ENCODE measurements at regions not wholly inside any gene's neighbourhood (a gene's known extent, or its start where the extent isn't known, plus 50 kb on each side); places are given as distances from the start of the nearest gene placed in this dataset.

DNA sequence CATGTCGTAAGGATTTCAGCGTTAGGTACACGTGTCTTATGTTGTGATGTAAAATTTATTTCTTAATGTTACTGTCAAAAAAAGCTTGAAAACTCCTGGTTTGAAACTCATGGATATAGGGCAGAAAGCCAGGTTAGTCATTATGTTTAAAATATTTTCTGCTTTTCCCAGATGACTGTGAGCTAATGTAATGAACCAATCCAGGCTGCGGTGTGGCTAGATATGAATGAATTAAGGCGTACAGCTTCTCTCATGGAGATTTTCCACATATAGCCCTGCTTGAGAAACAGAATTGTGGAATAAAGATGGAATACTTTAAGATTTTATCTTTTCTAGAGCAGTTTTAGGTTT lies 80.3 kb upstream of the STMND1 start:
- TF ChIP-seq GATA3 (IDR thresholded peaks at IDR 0.05; ENCODE audit: low read depth, low read length) (no peak), GATA2 (IDR thresholded peaks at IDR 0.05; ENCODE audit: low read depth, low read length) (no peak)

DNA sequence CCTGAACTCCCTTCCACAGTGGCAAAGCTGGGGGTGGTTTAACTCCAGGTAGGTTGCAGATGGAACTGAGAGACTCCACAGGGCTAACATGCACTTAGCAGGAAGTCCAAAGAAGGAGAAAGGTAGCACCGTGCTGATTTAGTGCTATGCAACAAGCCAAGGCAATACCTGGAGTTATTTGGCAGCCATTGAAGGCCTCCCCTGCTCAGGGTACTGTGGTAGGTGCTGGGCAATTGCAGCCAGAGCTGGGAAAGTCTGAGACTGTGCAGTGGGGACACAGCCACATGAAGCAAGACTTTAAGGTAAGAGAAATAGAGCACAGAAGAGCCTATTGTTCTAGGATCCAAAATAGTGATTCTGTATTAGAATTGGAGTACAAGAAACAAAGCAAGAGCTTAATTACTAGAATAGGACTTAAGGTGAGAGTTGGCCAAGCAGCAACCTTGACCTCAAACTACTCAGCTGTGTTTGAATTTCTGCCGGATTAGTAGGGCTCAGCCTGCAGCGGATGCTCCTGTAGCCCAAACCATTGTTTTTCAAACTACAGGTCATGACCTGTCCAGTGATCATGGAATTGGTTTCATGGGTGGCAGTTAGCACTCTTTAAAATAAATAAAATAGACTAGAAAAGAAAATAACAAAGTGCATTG lies 80.8 kb upstream of the STMND1 start:
- TF ChIP-seq GATA3 (IDR thresholded peaks at IDR 0.05; ENCODE audit: low read depth, low read length) (no peak), GATA2 (IDR thresholded peaks at IDR 0.05; ENCODE audit: low read depth, low read length) (no peak)

DNA sequence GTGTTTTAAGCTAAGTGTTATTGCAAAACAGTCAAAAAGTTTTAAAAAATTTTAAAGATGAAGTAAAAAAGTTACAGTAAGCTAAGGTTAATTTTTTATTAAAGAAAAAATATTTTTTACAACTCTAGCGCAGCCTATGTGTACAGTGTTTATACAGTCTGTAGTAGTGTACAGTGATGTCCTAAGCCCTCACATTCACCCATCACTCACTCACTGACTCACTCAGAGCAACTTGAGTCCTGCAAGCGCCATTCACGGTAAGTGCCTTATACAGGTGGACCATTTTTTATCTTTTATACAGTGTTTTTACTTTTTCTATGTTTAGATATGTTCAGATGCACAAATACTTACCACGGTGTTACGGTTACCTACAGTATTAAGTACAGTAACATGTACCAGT lies 83.4 kb upstream of the STMND1 start:
- no peak for TF ChIP-seq GATA3 (IDR thresholded peaks at IDR 0.05; ENCODE audit: low read depth, low read length)
- TF ChIP-seq GATA2 (IDR thresholded peaks at IDR 0.05; ENCODE audit: low read depth, low read length) = no peak

DNA sequence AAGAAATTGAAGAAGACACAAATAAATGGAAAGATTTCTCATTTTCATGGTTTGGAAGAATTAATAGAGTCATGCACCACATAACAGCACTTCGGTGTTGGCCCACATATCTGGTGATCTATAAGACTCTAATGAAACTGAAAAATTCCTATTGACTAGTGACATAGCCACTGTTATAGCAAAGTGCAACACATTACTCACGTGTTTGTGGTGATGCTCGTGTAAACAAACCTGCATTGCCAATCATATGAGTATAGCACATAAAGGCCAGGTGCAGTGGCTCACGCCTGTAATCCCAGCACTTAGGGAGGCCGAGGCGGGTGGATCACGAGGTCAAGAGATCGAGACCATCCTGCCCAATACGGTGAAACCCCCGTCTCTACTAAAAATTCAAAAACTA lies 84.4 kb upstream of the STMND1 start:
- TF ChIP-seq GATA3 (IDR thresholded peaks at IDR 0.05; ENCODE audit: low read depth, low read length) (no peak), GATA2 (IDR thresholded peaks at IDR 0.05; ENCODE audit: low read depth, low read length) (no peak)

DNA sequence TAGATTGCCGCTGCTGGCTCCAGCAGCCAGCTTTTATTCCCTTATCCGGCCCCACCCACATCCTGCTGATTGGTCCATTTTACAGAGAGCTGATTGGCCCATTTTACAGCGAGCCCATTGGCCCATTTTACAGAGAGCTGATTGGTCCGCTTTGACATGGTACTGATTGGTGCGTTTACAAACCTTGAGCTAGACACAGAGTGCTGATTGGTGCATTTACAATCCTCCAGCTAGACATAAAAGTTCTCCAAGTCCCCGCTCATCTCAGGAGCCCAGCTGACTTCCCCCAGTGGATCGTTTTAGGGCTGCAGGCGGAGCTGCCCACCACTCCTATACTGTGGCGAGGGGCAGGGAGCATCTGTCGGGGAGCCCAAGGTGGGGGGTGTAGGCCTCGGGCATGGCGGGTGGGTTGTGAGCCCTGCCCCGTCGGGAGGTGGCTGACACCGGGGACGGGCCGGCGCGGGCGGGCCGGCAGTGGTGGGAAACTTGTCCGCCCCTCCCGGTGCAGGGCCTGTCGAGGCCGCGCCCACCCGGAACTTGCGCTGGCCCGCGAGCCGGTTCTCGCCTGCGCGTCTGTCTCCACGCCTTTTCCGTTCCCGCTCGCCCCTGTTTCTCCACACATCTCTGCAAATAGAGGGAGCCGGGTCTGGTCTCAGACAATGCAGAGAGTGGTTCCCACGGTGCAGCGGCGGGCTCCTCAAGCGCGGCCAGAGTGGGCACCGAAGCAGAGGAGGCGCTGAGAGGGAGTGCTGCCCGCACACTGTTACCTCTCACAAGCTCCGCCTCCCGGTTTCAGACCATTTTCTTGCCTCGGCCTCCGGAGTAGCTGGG lies 86.1 kb upstream of the STMND1 start:
- TF ChIP-seq GATA3 (IDR thresholded peaks at IDR 0.05; ENCODE audit: low read depth, low read length) = no peak
- TF ChIP-seq GATA2 (IDR thresholded peaks at IDR 0.05; ENCODE audit: low read depth, low read length) = no peak

DNA sequence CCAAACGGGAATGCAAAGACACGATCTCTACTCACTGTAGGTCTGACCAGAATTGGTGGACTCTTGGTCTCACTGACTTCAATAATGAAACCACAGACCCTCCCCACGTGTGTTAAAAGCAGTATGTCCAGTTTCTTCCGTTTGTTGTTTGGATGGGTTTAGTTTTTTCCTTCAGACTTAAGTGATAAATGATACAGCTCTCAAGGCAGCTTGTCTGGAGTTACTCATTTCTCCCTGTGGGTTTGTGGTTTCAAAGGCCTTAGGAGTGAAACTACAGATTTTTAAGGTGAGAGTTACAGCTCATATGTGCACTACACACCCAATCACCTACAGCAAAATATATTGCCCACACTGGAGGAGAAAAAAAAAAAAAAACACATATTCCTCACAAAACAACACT lies 86.7 kb upstream of the STMND1 start:
- TF ChIP-seq GATA2 (IDR thresholded peaks at IDR 0.05; ENCODE audit: low read depth, low read length) = no peak
- TF ChIP-seq GATA3 (IDR thresholded peaks at IDR 0.05; ENCODE audit: low read depth, low read length) = no peak

DNA sequence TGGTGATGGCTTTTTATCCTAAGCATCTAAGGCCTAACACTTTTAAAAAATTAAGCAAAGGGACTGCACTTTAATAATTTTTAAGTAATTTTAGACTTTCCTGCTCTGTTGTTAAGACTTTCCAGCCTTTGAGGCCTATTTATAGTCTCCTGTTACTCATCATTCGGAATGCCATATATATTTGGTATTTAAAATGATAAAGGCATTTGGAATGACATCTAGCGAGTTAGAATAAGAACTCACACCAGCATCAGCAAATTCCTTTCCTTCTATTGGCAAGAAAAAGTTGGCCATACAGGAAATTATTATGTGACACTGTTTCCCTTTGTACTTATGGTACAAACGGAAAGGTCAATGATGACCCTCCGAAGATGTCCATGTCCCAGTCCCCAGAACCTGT lies 88.1 kb upstream of the STMND1 start:
- no peak for TF ChIP-seq GATA3 (IDR thresholded peaks at IDR 0.05; ENCODE audit: low read depth, low read length)
- TF ChIP-seq GATA2 (IDR thresholded peaks at IDR 0.05; ENCODE audit: low read depth, low read length) = no peak

DNA sequence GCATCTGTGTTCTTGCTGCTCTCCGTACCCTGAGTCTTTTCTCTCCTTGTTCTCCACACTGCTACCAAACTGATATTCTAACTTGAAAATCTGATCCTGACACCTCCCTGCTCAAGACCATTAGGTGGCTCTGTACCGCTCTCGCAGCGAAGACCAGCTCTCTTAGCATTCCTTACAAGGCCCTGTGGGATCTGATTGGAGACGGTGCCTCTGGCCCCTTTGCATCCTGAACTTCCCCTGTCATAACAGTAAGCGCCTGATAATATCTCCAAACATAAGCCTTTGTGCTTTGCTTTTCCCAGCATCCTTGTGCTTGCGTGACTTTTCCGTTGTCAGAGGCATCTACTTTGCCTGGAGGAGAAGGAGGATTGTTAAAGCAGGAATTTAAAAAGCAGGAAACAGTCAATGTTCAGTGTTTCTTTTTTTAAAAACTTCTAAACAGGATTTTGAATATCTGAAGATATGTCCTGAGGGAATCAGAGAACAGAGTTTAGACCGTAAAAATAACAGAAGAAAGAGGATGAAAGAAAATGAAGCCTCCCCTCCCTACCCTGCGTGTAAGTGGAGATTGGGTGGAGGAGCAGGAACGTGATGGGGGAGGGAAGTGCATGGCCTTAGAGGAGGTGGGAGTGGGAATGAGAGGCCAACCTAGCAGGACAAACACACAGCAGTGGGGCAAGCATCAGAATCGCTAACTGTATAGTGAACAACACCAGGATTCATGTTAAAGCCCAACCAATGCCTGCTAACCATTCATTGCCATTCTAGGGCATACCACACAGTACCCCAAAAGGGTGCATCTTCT lies 89.2 kb upstream of the STMND1 start:
- TF ChIP-seq GATA2 (IDR thresholded peaks at IDR 0.05; ENCODE audit: low read depth, low read length) (peak; percentile 67; the same call in 1 of the 2 replicates), GATA3 (IDR thresholded peaks at IDR 0.05; ENCODE audit: low read depth, low read length) (no peak)

DNA sequence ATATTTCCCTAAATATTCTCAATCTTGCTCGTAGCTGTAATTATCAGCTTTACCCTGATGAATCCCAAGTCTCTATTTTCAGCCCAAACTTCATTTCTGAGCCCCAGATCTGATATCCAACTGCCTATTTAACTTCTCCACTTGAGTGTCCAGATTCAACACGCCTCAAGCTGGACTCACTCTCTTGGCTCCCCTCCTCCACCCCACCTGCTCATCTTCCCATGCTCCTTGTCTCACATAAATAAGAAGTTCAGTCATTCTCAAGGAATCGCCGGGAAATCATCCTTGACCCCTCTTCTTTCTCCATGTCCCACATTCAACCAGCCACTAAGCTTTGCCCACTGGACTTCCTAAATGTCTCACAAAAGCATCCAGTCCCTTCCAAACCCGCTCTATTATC lies 89.9 kb upstream of the STMND1 start:
- TF ChIP-seq GATA3 (IDR thresholded peaks at IDR 0.05; ENCODE audit: low read depth, low read length) (no peak), GATA2 (IDR thresholded peaks at IDR 0.05; ENCODE audit: low read depth, low read length) (no peak)

DNA sequence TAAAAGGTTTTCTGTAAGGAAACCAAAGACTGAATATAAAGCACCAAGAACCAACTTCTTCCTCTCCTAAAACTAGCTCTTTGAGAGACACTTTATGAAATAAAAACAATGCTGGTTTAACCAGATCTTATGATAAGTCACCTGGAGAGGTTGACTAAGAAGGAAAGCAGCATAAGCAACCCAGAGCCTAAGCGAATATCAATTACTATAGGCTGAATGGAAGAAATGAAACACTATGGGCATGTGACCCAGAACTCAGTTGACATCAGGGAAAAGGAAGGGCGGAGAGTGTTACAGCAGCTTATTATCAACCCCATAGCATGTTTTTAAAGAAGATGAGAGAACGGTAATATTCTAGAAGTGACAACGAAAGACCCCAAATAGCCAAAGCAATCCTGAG lies 94.1 kb upstream of the STMND1 start:
- TF ChIP-seq GATA2 (IDR thresholded peaks at IDR 0.05; ENCODE audit: low read depth, low read length) (no peak), GATA3 (IDR thresholded peaks at IDR 0.05; ENCODE audit: low read depth, low read length) (no peak)

DNA sequence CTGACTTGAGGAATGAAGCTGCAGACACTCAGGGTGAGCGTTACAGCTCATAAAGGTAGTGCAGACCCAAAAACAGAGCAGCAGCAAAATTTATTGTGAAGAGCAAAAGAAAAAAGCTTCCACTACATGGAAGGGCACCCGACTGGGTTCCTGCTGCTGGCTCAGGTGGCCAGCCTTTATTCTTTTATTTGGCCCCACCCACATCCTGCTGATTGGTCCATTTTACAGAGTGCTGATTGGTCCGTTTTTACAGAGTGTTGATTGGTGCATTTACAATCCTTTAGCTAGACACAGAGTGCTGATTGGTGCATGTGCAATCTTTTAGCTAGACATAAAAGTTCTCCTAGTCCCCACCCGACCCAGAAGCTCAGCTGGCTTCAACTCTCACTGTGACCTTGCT lies 95.3 kb upstream of the STMND1 start:
- TF ChIP-seq GATA2 (IDR thresholded peaks at IDR 0.05; ENCODE audit: low read depth, low read length) = no peak
- TF ChIP-seq GATA3 (IDR thresholded peaks at IDR 0.05; ENCODE audit: low read depth, low read length) = no peak

DNA sequence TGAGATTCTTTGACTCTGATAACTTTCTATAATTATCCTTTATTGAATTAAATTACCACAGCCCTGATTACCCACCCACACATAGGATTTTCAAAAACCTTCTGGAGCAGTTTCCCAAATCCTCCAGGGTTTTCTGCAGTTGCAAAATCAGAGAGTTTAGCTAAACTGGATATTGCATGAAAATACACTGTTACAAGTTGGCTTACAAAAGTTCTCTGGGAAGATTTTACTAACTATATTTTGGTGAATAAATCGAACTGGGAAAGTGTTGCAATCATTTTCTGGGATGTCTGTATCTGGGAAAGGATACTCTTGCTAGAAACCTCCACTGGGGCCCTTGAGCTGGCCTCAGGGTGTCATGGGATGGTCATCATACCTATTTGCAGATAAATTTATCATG lies 97.6 kb upstream of the STMND1 start:
- no peak for TF ChIP-seq GATA2 (IDR thresholded peaks at IDR 0.05; ENCODE audit: low read depth, low read length)
- no peak for TF ChIP-seq GATA3 (IDR thresholded peaks at IDR 0.05; ENCODE audit: low read depth, low read length)

DNA sequence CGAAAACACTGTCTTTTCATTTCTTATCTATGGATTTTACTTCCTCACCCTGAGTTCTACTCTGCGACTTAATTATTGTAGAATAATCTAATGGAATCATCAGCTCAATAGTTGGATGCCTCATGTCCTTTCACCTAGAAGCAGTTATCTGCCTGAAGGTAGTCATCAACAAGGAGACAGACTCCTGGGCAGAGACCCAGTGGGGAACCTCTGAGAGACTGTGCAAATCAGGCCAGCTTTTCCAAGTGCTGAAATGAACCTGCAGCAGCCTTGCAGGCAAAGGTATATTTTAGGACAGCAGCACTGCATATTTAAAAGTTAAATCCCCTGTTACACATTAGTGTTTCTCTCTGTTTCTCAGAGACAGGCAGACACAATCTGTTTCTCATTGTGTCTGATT lies 99.7 kb upstream of the STMND1 start:
- no peak for TF ChIP-seq GATA3 (IDR thresholded peaks at IDR 0.05; ENCODE audit: low read depth, low read length)
- TF ChIP-seq GATA2 (IDR thresholded peaks at IDR 0.05; ENCODE audit: low read depth, low read length) = no peak

DNA sequence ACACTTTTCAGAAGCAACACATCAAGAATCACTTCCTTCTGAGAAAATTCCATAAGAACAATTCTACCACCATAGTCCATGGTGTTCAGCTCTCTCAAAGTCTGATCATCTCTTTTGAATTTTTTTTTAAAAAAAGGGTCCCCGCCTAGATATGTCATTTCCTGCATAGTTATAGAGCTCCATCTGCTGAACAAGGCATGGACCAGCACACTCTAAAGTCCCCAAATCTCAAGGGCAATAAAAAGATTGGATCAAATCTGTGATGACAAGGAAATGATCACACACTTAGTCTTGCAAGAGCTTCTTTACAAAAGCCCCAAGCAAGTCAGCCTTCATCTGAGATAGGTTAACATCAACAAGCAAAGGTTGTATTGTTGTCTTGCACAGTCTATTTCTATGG lies 100.7 kb upstream of the STMND1 start:
- no peak for TF ChIP-seq GATA2 (IDR thresholded peaks at IDR 0.05; ENCODE audit: low read depth, low read length)
